Testis (tissue), 2 donors: ENCODE measurements at regions not wholly inside any gene's neighbourhood (a gene's known extent, or its start where the extent isn't known, plus 50 kb on each side); places are given as distances from the start of the nearest gene placed in this dataset.

Experiments used
- CTCF ChIP-seq, 3 experiments: fragments of 450-650 bp in 2 of 3; fragments of 200-600 bp in 1 of 3; sonication (generic) in 1 of 3; IDR thresholded peaks; one replicate each; pipeline ENCODE4 v1.5.1; 2016 to 2019; ENCODE audit warnings: antibody characterized with exemption in 3 of 3, mild to moderate bottlenecking in 2 of 3, moderate library complexity in 1 of 3
- POLR2A ChIP-seq: fragments of 450-650 bp; IDR thresholded peaks from one replicate; pipeline ENCODE4 v1.6.1; 2017; ENCODE audit warnings: antibody characterized with exemption, mild to moderate bottlenecking, moderate library complexity

- TF ChIP-seq CTCF (IDR thresholded peaks at IDR 0.05) (no peak), POLR2A (no peak)
Observed at GRCh38 chr17:70810609-70811008, 641.3 kb downstream of the KCNJ2 start.
